HEK293 (cell line): ENCODE measurements at regions not wholly inside any gene's neighbourhood (a gene's known extent, or its start where the extent isn't known, plus 50 kb on each side); places are given as distances from the start of the nearest gene placed in this dataset.

Experiments
- CTCF ChIP-seq: fragments of 450-650 bp; formaldehyde crosslinking; IDR thresholded peaks from 2 replicates; pipeline ENCODE4 v1.5.1; 2016; ENCODE audit warnings: missing biosample characterization, missing genetic modification characterization
- ELK4 ChIP-seq: IDR thresholded peaks from 2 replicates; pipeline ENCODE4 v1.6.1; 2011; ENCODE audit warnings: mild to moderate bottlenecking, low read depth, low read length, borderline replicate concordance
- HOXA7 ChIP-seq: sonication (generic); formaldehyde crosslinking; IDR thresholded peaks from 2 replicates; pipeline ENCODE4 v1.8.1; 2022; ENCODE audit warnings: missing genetic modification reagents, borderline replicate concordance
- SETDB1 ChIP-seq: IDR thresholded peaks from one replicate; pipeline ENCODE4 v1.6.1; 2017; ENCODE audit warnings: mild to moderate bottlenecking, low read length, moderate library complexity, mixed read lengths; ENCODE audit not compliant: insufficient read length
- ZBTB7A ChIP-seq: fragments of 450-650 bp; formaldehyde crosslinking; IDR thresholded peaks from 2 replicates; pipeline ENCODE4 v1.5.1; 2016; ENCODE audit warnings: low read depth, missing biosample characterization, missing genetic modification characterization
- ZFP3 ChIP-seq: fragments of 450-650 bp; formaldehyde crosslinking; IDR thresholded peaks from 2 replicates; pipeline ENCODE4 v1.5.1; 2016; ENCODE audit warnings: low read depth, missing biosample characterization, missing genetic modification characterization
- ZNF221 ChIP-seq: fragments of 450-650 bp; formaldehyde crosslinking; IDR thresholded peaks from 2 replicates; pipeline ENCODE4 v1.5.1; 2017; ENCODE audit warnings: missing biosample characterization, missing genetic modification characterization, borderline replicate concordance
- ZNF274 ChIP-seq, 2 experiments: fragments of 200-500 bp in 1 of 2; fragments of 450-650 bp in 1 of 2; sonication (Bioruptor generic) in 1 of 2; formaldehyde crosslinking in 1 of 2; IDR thresholded peaks; 2 replicates each; pipeline versions ENCODE4 v1.5.1 to v1.6.1; 2014 to 2016; ENCODE audit warnings: borderline replicate concordance in 1 of 2, inconsistent platforms in 1 of 2, low read length in 1 of 2, missing biosample characterization in 1 of 2, missing genetic modification characterization in 1 of 2
- ZNF394 ChIP-seq: fragments of 450-650 bp; formaldehyde crosslinking; IDR thresholded peaks from 2 replicates; pipeline ENCODE4 v1.5.1; 2016; ENCODE audit warnings: missing biosample characterization, missing genetic modification characterization, mild to moderate bottlenecking, moderate library complexity, borderline replicate concordance
- ZNF426 ChIP-seq: fragments of 450-650 bp; formaldehyde crosslinking; IDR thresholded peaks from 2 replicates; pipeline ENCODE4 v1.5.1; 2017; ENCODE audit warnings: missing biosample characterization, missing genetic modification characterization, mild to moderate bottlenecking, inconsistent platforms, moderate library complexity
- ZNF580 ChIP-seq: fragments of 450-650 bp; formaldehyde crosslinking; IDR thresholded peaks from 2 replicates; pipeline ENCODE4 v1.5.1; 2016; ENCODE audit warnings: missing biosample characterization, missing genetic modification characterization
- ZNF670 ChIP-seq: fragments of 450-650 bp; formaldehyde crosslinking; IDR thresholded peaks from 2 replicates; pipeline ENCODE4 v1.5.1; 2016; ENCODE audit warnings: missing biosample characterization, missing genetic modification characterization, low read depth
- ZNF792 ChIP-seq: fragments of 450-650 bp; formaldehyde crosslinking; IDR thresholded peaks from 2 replicates; pipeline ENCODE4 v1.5.1; 2016; ENCODE audit warnings: missing biosample characterization, missing genetic modification characterization
- TF ChIP-seq, protein P1 (sequence below): fragments of 450-650 bp; formaldehyde crosslinking; IDR thresholded peaks from 2 replicates; pipeline ENCODE4 v1.5.1; 2016; ENCODE audit warnings: missing biosample characterization, missing genetic modification characterization

DNA sequence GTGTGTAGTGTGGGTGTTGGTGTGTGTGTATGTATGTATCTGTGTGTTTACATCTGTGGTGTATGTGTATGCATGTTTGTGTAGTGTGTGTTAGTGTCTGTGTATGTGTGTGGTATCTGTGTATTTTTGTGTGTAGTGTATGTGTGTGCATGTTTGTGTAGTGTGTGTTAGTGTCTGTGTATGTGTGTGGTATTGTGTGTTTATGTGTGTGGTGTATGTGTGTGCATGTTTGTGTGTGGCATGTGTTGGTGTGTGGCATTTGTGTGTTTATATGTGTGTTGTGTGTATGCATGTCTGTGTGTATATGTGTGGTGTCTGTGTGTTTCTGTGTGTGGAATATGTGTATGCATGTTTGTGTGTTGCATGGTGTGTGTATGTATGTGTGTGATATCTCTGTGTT, 96.4 kb downstream of the CMPK2 start:
- TF ChIP-seq CTCF (no peak), ZNF792 (tag by site-specific recombination) (no peak), ZNF580 (tag by site-specific recombination) (no peak), ZBTB7A (tag by site-specific recombination) (no peak), ZNF274 (IDR thresholded peaks at IDR 0.05; ENCODE audit: low read length) (no peak), ZNF274 (tag by site-specific recombination; IDR thresholded peaks at IDR 0.05; ENCODE audit: borderline replicate concordance) (no peak), ELK4 (no peak), SETDB1 (no peak), ZNF394 (tag by site-specific recombination) (no peak), ZFP3 (tag by site-specific recombination) (no peak), ZNF670 (tag by site-specific recombination) (no peak), HOXA7 (CRISPR knock-in tag) (no peak), ZNF221 (tag by site-specific recombination) (no peak), ZNF426 (tag by site-specific recombination) (no peak)
- TF ChIP-seq, protein P1, sequence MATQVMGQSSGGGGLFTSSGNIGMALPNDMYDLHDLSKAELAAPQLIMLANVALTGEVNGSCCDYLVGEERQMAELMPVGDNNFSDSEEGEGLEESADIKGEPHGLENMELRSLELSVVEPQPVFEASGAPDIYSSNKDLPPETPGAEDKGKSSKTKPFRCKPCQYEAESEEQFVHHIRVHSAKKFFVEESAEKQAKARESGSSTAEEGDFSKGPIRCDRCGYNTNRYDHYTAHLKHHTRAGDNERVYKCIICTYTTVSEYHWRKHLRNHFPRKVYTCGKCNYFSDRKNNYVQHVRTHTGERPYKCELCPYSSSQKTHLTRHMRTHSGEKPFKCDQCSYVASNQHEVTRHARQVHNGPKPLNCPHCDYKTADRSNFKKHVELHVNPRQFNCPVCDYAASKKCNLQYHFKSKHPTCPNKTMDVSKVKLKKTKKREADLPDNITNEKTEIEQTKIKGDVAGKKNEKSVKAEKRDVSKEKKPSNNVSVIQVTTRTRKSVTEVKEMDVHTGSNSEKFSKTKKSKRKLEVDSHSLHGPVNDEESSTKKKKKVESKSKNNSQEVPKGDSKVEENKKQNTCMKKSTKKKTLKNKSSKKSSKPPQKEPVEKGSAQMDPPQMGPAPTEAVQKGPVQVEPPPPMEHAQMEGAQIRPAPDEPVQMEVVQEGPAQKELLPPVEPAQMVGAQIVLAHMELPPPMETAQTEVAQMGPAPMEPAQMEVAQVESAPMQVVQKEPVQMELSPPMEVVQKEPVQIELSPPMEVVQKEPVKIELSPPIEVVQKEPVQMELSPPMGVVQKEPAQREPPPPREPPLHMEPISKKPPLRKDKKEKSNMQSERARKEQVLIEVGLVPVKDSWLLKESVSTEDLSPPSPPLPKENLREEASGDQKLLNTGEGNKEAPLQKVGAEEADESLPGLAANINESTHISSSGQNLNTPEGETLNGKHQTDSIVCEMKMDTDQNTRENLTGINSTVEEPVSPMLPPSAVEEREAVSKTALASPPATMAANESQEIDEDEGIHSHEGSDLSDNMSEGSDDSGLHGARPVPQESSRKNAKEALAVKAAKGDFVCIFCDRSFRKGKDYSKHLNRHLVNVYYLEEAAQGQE (tag by site-specific recombination), result no peak
